DMS 273 (cell line): ENCODE measurements at regions not wholly inside any gene's neighbourhood (a gene's known extent, or its start where the extent isn't known, plus 50 kb on each side); places are given as distances from the start of the nearest gene placed in this dataset.
"Not testable (repeated sequence)": the region's sequence is repeated elsewhere in the genome, so short reads cannot be mapped to it uniquely, and the experiment has no call there.

Experiments
- DNase-seq: peaks from one replicate; lab custom pipeline; 2025; ENCODE audit not compliant: unreplicated experiment; lab: John Stamatoyannopoulos, UW

DNA sequence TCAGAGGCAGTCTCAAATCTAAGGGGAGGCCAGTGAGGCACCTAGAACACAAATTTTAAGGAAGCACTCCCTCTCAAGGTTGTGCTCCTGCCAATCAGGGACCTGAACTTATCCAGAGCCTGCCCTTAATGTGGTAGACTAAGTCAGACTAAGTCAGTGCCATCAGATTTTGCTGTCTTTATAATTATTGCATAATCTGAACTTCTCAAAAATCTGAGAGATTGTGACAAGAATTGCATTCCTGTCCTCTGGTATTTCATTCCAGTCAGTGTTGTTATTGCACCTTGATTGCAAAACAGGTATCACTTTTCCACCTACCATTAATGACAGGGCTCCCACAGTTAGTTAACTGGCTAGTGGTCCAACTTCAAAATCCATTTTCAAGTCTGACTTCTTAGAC, 197.1 kb upstream of the HCN1 start:
- no peak for DNase-seq

- DNase-seq, result not testable (repeated sequence)
Observed at GRCh38 chr5:45890441-45891080, 194.4 kb upstream of the HCN1 start.

DNA sequence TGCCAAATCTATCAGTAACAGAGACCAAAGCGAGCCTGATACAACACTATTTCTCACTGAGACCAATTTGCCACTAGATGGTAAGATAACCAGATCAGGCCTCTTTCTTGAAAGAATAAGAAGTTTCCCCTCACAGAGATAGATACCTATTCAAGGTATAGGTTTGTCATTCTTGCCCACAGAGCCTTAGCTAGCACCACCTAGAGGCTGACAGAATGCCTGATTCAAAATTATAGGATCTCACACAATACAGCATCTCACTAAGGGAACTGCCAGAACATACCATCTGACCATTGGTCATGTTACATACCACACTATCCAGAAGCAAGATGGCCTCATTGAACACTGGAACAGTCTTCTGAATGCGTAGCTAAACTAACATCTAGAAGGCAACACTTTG, 166.6 kb upstream of the HCN1 start:
- peak; percentile 0 for DNase-seq

- no peak for DNase-seq
Observed at GRCh38 chr5:45847877-45848276, 151.7 kb upstream of the HCN1 start.

GRCh38 chr5:45826055-45826454, 129.9 kb upstream of the HCN1 start:
- no peak for DNase-seq

GRCh38 chr5:45800331-45800730, 104.2 kb upstream of the HCN1 start:
- no peak for DNase-seq

- no peak for DNase-seq
Observed at GRCh38 chr5:45799388-45799787, 103.2 kb upstream of the HCN1 start.

- DNase-seq, result peak; percentile 47
Observed at GRCh38 chr5:45796959-45797553, 100.9 kb upstream of the HCN1 start.

DNA sequence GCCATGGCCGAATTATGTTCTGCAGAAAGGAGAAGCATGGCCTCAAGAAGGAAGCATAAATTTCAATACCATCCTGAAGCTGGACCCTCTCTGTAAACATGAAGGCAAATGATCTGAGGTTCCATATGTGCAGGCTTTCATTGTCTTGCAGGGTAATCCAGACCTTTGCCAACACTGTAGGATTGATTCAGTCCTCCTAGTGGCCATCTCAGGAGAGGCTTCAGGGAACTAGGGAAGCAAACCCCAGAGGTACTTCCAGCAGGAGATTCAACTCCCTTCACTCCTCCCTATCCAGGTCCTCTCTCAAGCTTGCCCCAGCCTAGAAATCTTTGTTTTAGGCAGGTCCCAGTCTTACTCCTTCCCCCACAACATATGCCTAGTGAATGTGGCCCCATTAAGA, 99.3 kb upstream of the HCN1 start:
- DNase-seq, result no peak

DNA sequence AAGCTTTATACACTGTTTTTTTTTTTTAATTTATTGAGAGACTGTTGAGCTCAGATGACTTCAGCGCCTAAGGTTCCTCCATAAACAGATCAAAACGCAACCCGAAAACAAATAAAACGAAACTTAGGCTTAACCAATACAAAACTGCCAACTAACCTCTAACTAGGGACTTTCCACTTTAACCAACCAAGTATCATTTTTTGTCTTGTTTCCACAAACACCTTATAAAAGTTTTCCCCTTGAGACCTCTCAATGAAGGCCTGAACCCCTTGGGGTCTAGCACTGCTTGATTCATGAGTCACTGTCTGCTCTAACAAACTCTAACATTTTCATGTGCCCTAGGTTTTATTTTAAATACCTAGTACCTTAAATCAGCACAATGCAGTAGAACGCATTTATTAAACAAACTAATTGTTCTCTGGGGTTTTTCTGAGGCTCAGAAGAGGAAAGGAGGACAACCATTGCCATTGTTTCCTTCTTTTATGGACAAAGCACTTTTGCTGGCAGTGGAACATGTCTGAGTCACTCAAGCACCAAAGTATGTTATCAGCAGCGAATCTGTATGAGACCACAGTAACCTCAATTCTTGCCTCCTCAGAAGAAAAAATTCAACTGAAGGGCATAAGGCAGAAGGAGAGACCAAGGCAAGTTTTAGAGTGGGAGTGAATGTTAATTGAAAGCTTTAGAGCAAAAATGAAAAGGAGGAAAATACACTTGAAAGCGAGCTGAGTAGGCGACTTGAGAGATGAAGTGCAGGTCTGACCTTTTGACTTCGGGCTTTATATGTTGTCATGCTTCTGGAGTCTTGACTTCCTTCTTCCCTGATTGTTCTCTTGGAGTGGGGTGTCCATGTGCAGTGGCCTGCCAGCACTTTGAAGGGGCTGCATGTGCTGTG, 97.7 kb upstream of the HCN1 start:
- DNase-seq, result no peak

DNA sequence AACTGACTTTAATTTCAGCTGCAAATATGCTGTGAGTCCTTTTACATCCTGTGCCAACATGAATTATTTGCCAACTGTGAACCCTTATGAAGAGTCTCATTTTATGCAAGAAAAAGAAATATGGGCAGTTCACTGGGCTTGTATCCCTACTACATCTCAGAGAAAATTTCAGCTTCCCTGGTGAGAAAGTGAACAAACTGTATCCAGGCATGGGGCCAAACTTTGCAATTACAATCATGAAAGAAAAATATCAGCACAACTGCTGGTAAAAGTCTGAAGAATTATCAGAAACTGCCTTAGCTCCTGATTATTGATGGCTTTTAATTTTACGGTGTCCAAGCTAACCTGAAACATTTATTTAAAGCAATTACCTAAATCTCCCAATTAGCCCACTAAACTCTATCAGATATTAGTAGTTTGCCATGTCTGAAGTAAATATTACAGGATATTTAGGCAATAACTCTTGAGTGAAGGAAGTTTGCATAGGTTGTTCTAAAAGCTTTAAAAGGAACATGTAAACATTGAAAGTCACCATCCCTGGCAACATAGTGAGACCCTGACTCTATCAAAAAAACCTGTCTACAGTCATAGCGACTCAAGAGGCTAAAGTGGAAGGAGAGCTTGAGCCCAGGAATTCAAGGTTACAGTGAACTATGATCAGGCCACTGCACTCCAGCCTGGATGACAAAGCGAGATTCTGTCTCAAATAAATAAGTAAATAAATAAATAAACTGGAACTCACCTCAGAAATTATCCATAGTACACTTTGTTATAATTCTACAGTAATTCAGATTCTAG, 83.9 kb upstream of the HCN1 start:
- no peak for DNase-seq

- DNase-seq, result peak; percentile 9
Observed at GRCh38 chr5:45774528-45774927, 78.3 kb upstream of the HCN1 start.

DNA sequence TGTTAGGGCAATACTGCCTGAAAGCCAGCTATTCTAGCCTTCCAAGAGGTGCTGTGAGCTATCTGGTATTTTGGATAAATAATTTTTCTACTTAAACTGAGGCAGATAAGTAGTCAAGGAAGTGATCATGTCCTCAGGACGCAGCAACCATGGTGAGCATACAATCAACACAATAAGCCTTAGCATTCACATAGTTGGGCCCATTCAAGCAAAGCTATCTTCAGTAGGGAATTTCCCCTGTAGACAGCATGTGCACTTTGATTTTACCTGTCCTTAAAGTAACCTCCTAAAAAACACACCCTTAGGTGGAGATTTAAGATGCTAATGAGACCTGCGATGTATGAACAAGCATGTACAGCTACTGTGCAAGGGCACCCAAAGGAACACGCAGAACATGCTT, 76.2 kb upstream of the HCN1 start:
- no peak for DNase-seq

- DNase-seq, result no peak
Observed at GRCh38 chr5:45765561-45765960, 69.4 kb upstream of the HCN1 start.

DNA sequence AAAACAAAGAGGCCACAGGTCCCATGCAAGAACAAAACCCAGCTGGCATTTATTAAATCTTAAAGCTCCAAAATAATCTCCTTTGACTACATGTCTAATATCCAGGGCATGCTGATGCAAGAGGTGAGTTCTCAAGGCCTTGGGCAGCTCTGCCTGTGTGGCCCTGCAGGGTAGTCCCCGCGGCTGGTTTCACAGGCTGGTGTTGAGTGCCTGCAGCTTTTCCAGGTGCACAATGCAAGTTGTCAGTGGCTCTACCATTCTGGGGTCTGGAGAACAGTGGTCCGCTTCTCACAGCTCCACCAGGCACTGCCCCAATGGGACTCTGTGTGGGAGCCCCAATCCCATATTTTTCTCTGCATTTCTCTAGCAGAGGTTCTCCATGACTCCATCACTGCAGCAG, 54.4 kb upstream of the HCN1 start:
- no peak for DNase-seq

GRCh38 chr5:45748511-45748910, 52.3 kb upstream of the HCN1 start:
- not testable (repeated sequence) for DNase-seq
